HepG2 (cell line): ENCODE measurements at regions not wholly inside any gene's neighbourhood (a gene's known extent, or its start where the extent isn't known, plus 50 kb on each side); places are given as distances from the start of the nearest gene placed in this dataset.

Experiments
- ATAC-seq: fragments of 200-7000 bp; cut with Tn5 transposase; 3 replicates; pipeline ENCODE4 v1.9.1; 2020; ENCODE audit warnings: mild to moderate bottlenecking, moderate library complexity
- BruUV-seq: library from RNA; stranded (reverse); fragments of 400-500 nt; replicated peaks from 2 replicates; lab custom pipeline; 2021; lab: Mats Ljungman, UMichigan
- CTCF ChIA-PET: fragments of 300-600 bp; formaldehyde crosslinking; extraction: SDS; loops from one replicate; lab custom pipeline; 2021; ENCODE audit warnings: low total read pairs, inconsistent platforms, low intra/inter-chr PET ratio; lab: Yijun Ruan, JAX
- POLR2A ChIA-PET: fragments of 350-600 bp; sonication (Branson Sonifier 250); formaldehyde crosslinking; loops from one replicate; lab custom pipeline; 2020; ENCODE audit warnings: antibody characterized with exemption, inconsistent platforms; lab: Yijun Ruan, JAX
- DNase-seq: peaks from one replicate; pipeline ENCODE4 v3.0.0-alpha.2; 2015; ENCODE audit warnings: low spot score
- FAIRE-seq: peaks from 3 replicates; lab custom pipeline; 2011; peaks lifted over from hg19 to GRCh38; lab: Jason Lieb, UNC
- H2AFZ ChIP-seq: one replicate; pipeline ENCODE4 v1.6.1; 2011; ENCODE audit warnings: low read length, inconsistent platforms
- H3K27ac ChIP-seq: fragments of 300-600 bp; 3 replicates; pipeline ENCODE4 v1.8.0; 2011; ENCODE audit warnings: mixed run types, mild to moderate bottlenecking, mixed read lengths, low read length, inconsistent platforms; ENCODE audit not compliant: insufficient read depth; ENCODE audit errors: extremely low read length
- H3K27me3 ChIP-seq, 2 experiments: fragments of 200-600 bp in 1 of 2; 2 replicates in 1 of 2; 3 replicates in 1 of 2; pipeline versions ENCODE4 v1.6.0 to v1.8.0; 2011; ENCODE audit warnings: low read length in 2 of 2, mild to moderate bottlenecking in 2 of 2, moderate library complexity in 2 of 2, inconsistent platforms in 1 of 2; ENCODE audit not compliant: insufficient read depth in 2 of 2, control insufficient read depth in 1 of 2
- H3K36me3 ChIP-seq, 2 experiments: fragments of 200-600 bp in 1 of 2; replicated peaks in 1 of 2; 2 replicates in 1 of 2; 3 replicates in 1 of 2; pipeline versions ENCODE4 v1.5.1 to v1.8.0; 2011; ENCODE audit warnings: low read length in 2 of 2, inconsistent platforms in 1 of 2; ENCODE audit not compliant: insufficient read depth in 2 of 2, control insufficient read depth in 1 of 2
- H3K4me1 ChIP-seq: 2 replicates; pipeline ENCODE4 v1.5.1; 2012; ENCODE audit warnings: low read length, inconsistent platforms; ENCODE audit not compliant: insufficient read depth
- H3K4me2 ChIP-seq: 2 replicates; pipeline ENCODE4 v1.6.0; 2011; ENCODE audit warnings: low read depth, low read length, inconsistent platforms
- H3K4me3 ChIP-seq, 3 experiments: fragments of 200-600 bp in 1 of 3; sonication (generic), shearing (Covaris generic) in 1 of 3; replicated peaks in 1 of 3; 2 replicates each; pipeline ENCODE4 v1.5.1; 2011 to 2016; ENCODE audit warnings: low read length in 3 of 3, inconsistent platforms in 2 of 3, low read depth in 2 of 3, mild to moderate bottlenecking in 2 of 3, control low read depth in 1 of 3, mixed read lengths in 1 of 3; ENCODE audit not compliant: insufficient read depth in 1 of 3
- H3K79me2 ChIP-seq: one replicate; pipeline ENCODE4 v1.6.1; 2011; ENCODE audit warnings: low read length, inconsistent platforms; ENCODE audit not compliant: insufficient read depth
- H3K9ac ChIP-seq: 2 replicates; pipeline ENCODE4 v1.6.0; 2011; ENCODE audit warnings: mild to moderate bottlenecking, low read depth, low read length, inconsistent platforms; ENCODE audit not compliant: insufficient read depth
- H3K9me3 ChIP-seq: 2 replicates; pipeline ENCODE4 v1.5.1; 2012; ENCODE audit warnings: mild to moderate bottlenecking, low read length
- H4K20me1 ChIP-seq: 2 replicates; pipeline ENCODE4 v1.6.0; 2011; ENCODE audit warnings: inconsistent platforms, mild to moderate bottlenecking, low read length, moderate library complexity; ENCODE audit not compliant: insufficient read depth
- HMGA1 ChIP-seq: sonication (generic); formaldehyde crosslinking; conservative IDR thresholded peaks from 2 replicates; pipeline ENCODE4 v1.4.0; 2020; ENCODE audit warnings: missing genetic modification reagents
- JUND ChIP-seq: sonication (generic); formaldehyde crosslinking; IDR thresholded peaks from 2 replicates; pipeline ENCODE4 v1.8.0; 2022; ENCODE audit warnings: mild to moderate bottlenecking, missing genetic modification reagents
- PREB ChIP-seq: sonication (generic); formaldehyde crosslinking; IDR thresholded peaks from 2 replicates; pipeline ENCODE4 v1.4.0; 2020; ENCODE audit warnings: missing genetic modification reagents
- ZKSCAN8 ChIP-seq: IDR thresholded peaks from 2 replicates; pipeline ENCODE4 v1.6.1; 2016; ENCODE audit warnings: borderline replicate concordance, missing genetic modification reagents, missing compliant biosample characterization
- ZNF292 ChIP-seq: sonication (generic); formaldehyde crosslinking; IDR thresholded peaks from 2 replicates; pipeline ENCODE4 v1.8.1; 2022; ENCODE audit warnings: mild to moderate bottlenecking, low read depth, missing genetic modification reagents, borderline replicate concordance
- ZNF460 ChIP-seq: sonication (generic); formaldehyde crosslinking; IDR thresholded peaks from 2 replicates; pipeline ENCODE4 v1.5.1; 2020; ENCODE audit warnings: missing genetic modification reagents, mild to moderate bottlenecking, borderline replicate concordance
- ZNF891 ChIP-seq: sonication (generic); formaldehyde crosslinking; IDR thresholded peaks from 2 replicates; pipeline ENCODE4 v1.5.0; 2020; ENCODE audit warnings: mild to moderate bottlenecking, missing genetic modification reagents
- WGBS: methylation state at CpG from one replicate; pipeline ENCODE4 v1.1.6; 2017; ENCODE audit warnings: low lambda C conversion rate; 5-methylcytosine and 5-hydroxymethylcytosine counted together
- in situ Hi-C: cut with HindIII; loops from 2 replicates; pipeline ENCODE4 v1.10.0; 2017; ENCODE audit warnings: low pct_unique_long_range_greater_than_20kb; ENCODE audit not compliant: extremely low pct_ligation_motif_present
- intact Hi-C: fragments of 100-400 bp; cut with micrococcal nuclease; formaldehyde crosslinking; loops from one replicate; pipeline ENCODE4 v1.10.0; 2022; ENCODE audit not compliant: unreplicated experiment

GRCh38 chr12:94074216-94074979 is 74.0 kb upstream of the PLXNC1 start:
- TF ChIP-seq ZNF292 (CRISPR knock-in tag) (no peak), JUND (CRISPR knock-in tag) (no peak), HMGA1 (CRISPR knock-in tag) (no peak), ZKSCAN8 (no peak), ZNF460 (CRISPR knock-in tag) (no peak), PREB (no peak), ZNF891 (CRISPR knock-in tag) (no peak)
- DNase-seq (no peak), ATAC-seq (no peak), FAIRE-seq (no peak)
- Histone ChIP-seq H3K36me3 (no peaks in the 10 kb centered on the region), H2AFZ (no peak overlapping the region), H3K9me3 (no peaks in the 10 kb centered on the region), H3K79me2 (no peaks in the 10 kb centered on the region), H3K27me3 (no peaks in the 10 kb centered on the region), H3K4me3 (no peak overlapping the region), H3K27ac (no peak overlapping the region), H4K20me1 (no peaks in the 10 kb centered on the region), H3K4me1 (peaks cover 55% of the 10 kb centered on the region), H3K9ac (no peak overlapping the region), H3K4me2 (no peak overlapping the region)
- intact Hi-C loops (loop anchor here (10.0 kb wide), 1 partner anchor 570 kb away; no protein-coding TSS in a partner anchor), in situ Hi-C loops (no loop called here)
- CTCF ChIA-PET = no interaction called here
- POLR2A ChIA-PET = interaction anchor here (0.6 kb wide), 1 partner anchor 332 kb away, joined by 3 read pairs; no protein-coding TSS in a partner anchor
- WGBS = 85% methylated on average over 14 of the region's 14 CpGs
- no TSS peak for BruUV-seq
